Neutrophil (primary cell): ENCODE measurements at regions not wholly inside any gene's neighbourhood (a gene's known extent, or its start where the extent isn't known, plus 50 kb on each side); places are given as distances from the start of the nearest gene placed in this dataset.

Experiments
- H3K27ac ChIP-seq: fragments of 200-600 bp; sonication (generic); 2 replicates; pipeline ENCODE4 v1.5.1; 2016; ENCODE audit warnings: mild to moderate bottlenecking, moderate library complexity
- H3K27me3 ChIP-seq: fragments of 200-600 bp; sonication (generic); 2 replicates; pipeline ENCODE4 v1.6.0; 2016; ENCODE audit warnings: mild to moderate bottlenecking
- H3K36me3 ChIP-seq: fragments of 200-600 bp; sonication (generic); 2 replicates; pipeline ENCODE4 v1.5.1; 2017
- H3K4me1 ChIP-seq, 2 experiments: fragments of 200-600 bp in 1 of 2; sonication (generic) in 1 of 2; 1 replicate in 1 of 2; 2 replicates in 1 of 2; pipeline versions ENCODE4 v1.5.1 to v1.6.1; 2013 to 2016; ENCODE audit warnings: low read depth in 1 of 2, low read length in 1 of 2, mild to moderate bottlenecking in 1 of 2, moderate library complexity in 1 of 2; ENCODE audit not compliant: control insufficient read depth in 1 of 2, insufficient read depth in 1 of 2
- H3K4me3 ChIP-seq, 2 experiments: fragments of 200-600 bp in 1 of 2; sonication (generic) in 1 of 2; 1 replicate in 1 of 2; 2 replicates in 1 of 2; pipeline ENCODE4 v1.5.1; 2013 to 2016; ENCODE audit warnings: low read depth in 1 of 2, low read length in 1 of 2, mild to moderate bottlenecking in 1 of 2, moderate library complexity in 1 of 2
- H3K9me3 ChIP-seq: fragments of 200-600 bp; sonication (generic); 2 replicates; pipeline ENCODE4 v1.5.1; 2016
- CTCF ChIP-seq: fragments of 200-600 bp; sonication (generic); IDR thresholded peaks from 2 replicates; pipeline ENCODE4 v1.5.1; 2016; ENCODE audit warnings: antibody characterized with exemption

- Histone ChIP-seq H3K27ac (no peak overlapping the region), H3K36me3 (no peaks in the 10 kb centered on the region), H3K4me1 (no peaks in the 10 kb centered on the region), H3K9me3 (no peaks in the 10 kb centered on the region), H3K4me3 (no peak overlapping the region), H3K27me3 (no peaks in the 10 kb centered on the region)
- TF ChIP-seq CTCF, result no peak
These were observed 1041.0 kb downstream of the TLE1 start for GRCh38 chr9:80648336-80648735.

GRCh38 chr9:80646211-80646610 is 1043.1 kb downstream of the TLE1 start:
- TF ChIP-seq CTCF, result no peak
- Histone ChIP-seq H3K4me3 (no peak overlapping the region), H3K27me3 (no peaks in the 10 kb centered on the region), H3K4me1 (no peaks in the 10 kb centered on the region), H3K27ac (no peak overlapping the region), H3K36me3 (no peaks in the 10 kb centered on the region), H3K9me3 (no peaks in the 10 kb centered on the region)

GRCh38 chr9:80644044-80644443 is 1045.3 kb downstream of the TLE1 start:
- no peaks in the 10 kb centered on the region for H3K4me1 ChIP-seq
- no peak for TF ChIP-seq CTCF
- H3K4me3 ChIP-seq, result no peak overlapping the region
- H3K27ac ChIP-seq, result no peak overlapping the region
- H3K36me3 ChIP-seq, result no peaks in the 10 kb centered on the region
- no peaks in the 10 kb centered on the region for H3K9me3 ChIP-seq
- no peaks in the 10 kb centered on the region for H3K27me3 ChIP-seq

GRCh38 chr9:80635065-80635464 is 1054.3 kb downstream of the TLE1 start:
- H3K27ac ChIP-seq, result no peak overlapping the region
- H3K27me3 ChIP-seq, result no peaks in the 10 kb centered on the region
- TF ChIP-seq CTCF, result no peak
- no peaks in the 10 kb centered on the region for H3K36me3 ChIP-seq
- no peak overlapping the region for H3K4me3 ChIP-seq
- no peaks in the 10 kb centered on the region for H3K4me1 ChIP-seq
- peaks cover 5% of the 10 kb centered on the region for H3K9me3 ChIP-seq

GRCh38 chr9:80632041-80632440 is 1057.3 kb downstream of the TLE1 start:
- no peak overlapping the region for H3K27ac ChIP-seq
- no peaks in the 10 kb centered on the region for H3K4me1 ChIP-seq
- H3K4me3 ChIP-seq, result no peak overlapping the region
- peaks cover 5% of the 10 kb centered on the region for H3K9me3 ChIP-seq
- H3K27me3 ChIP-seq, result no peaks in the 10 kb centered on the region
- H3K36me3 ChIP-seq, result no peaks in the 10 kb centered on the region
- no peak for TF ChIP-seq CTCF

GRCh38 chr9:80622508-80622907 is 1050.7 kb downstream of the TLE4 start:
- Histone ChIP-seq H3K27me3 (no peaks in the 10 kb centered on the region), H3K9me3 (no peaks in the 10 kb centered on the region), H3K4me1 (no peaks in the 10 kb centered on the region), H3K4me3 (no peak overlapping the region), H3K36me3 (no peaks in the 10 kb centered on the region), H3K27ac (no peak overlapping the region)
- TF ChIP-seq CTCF, result no peak
